DND-41 (cell line): ENCODE measurements at regions not wholly inside any gene's neighbourhood (a gene's known extent, or its start where the extent isn't known, plus 50 kb on each side); places are given as distances from the start of the nearest gene placed in this dataset.

Experiments
- EZH2 ChIP-seq: IDR thresholded peaks from 3 replicates; pipeline ENCODE4 v1.6.1; 2012; ENCODE audit warnings: borderline replicate concordance, low read depth, mild to moderate bottlenecking, moderate library complexity, low read length, inconsistent platforms; ENCODE audit not compliant: severe bottlenecking
- TF ChIP-seq, protein P1 (sequence below): IDR thresholded peaks from 2 replicates; pipeline ENCODE4 v1.5.1; 2012; ENCODE audit warnings: borderline replicate concordance, low read length, moderate library complexity, mild to moderate bottlenecking; ENCODE audit not compliant: poor library complexity, severe bottlenecking; ENCODE audit errors: extremely low read depth

DNA sequence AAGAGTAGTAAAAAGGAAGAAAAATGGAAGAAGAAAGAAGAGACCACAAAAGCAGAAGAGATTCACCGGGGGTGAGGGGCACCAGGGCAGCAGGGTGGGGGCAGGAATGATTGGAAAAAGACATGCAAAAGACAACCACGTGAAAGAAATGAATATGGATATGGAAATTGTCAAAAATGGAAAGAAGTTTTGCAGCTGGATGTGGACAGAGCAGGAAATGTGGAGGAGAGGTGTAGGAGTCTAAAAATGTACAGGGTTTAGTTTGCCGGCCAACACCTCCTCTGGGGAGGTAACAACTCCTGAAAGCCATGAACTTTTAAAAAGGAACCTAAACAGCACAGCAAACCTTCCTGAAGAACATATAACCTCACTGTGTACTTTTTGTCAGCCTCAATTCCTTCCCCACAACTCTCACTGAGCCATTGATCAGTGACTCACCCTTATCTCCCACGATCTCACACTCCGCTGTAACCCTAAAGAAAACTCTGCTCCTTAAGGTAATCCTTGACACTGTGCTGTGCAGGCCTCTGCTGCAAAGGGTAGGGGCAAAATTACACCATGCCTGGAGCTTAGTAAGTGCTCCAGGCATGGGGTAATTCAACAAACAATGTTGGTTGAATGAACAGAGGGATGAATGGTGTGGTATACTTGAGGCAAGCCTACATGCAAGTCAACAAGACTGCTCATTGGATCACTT lies 100.2 kb upstream of the BOC start:
- TF ChIP-seq, protein P1, sequence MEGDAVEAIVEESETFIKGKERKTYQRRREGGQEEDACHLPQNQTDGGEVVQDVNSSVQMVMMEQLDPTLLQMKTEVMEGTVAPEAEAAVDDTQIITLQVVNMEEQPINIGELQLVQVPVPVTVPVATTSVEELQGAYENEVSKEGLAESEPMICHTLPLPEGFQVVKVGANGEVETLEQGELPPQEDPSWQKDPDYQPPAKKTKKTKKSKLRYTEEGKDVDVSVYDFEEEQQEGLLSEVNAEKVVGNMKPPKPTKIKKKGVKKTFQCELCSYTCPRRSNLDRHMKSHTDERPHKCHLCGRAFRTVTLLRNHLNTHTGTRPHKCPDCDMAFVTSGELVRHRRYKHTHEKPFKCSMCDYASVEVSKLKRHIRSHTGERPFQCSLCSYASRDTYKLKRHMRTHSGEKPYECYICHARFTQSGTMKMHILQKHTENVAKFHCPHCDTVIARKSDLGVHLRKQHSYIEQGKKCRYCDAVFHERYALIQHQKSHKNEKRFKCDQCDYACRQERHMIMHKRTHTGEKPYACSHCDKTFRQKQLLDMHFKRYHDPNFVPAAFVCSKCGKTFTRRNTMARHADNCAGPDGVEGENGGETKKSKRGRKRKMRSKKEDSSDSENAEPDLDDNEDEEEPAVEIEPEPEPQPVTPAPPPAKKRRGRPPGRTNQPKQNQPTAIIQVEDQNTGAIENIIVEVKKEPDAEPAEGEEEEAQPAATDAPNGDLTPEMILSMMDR: no peak
- TF ChIP-seq EZH2: no peak
